Activated T-cell treated with anti-CD3 and anti-CD28 coated beads, Interleukin-2, amount 50 U/mL, for 48 hours (primary cell): ENCODE measurements at regions not wholly inside any gene's neighbourhood (a gene's known extent, or its start where the extent isn't known, plus 50 kb on each side); places are given as distances from the start of the nearest gene placed in this dataset.

Source experiments
- DNase-seq, 2 experiments: peaks; one replicate each; pipeline ENCODE4 v3.0.0-alpha.2; 2020

GRCh38 chrX:15914486-15914885, 59.9 kb upstream of the AP1S2 start:
- DNase-seq: no peak

- DNase-seq: no peak
Measured at GRCh38 chrX:15913146-15913545, 58.5 kb upstream of the AP1S2 start.

DNA sequence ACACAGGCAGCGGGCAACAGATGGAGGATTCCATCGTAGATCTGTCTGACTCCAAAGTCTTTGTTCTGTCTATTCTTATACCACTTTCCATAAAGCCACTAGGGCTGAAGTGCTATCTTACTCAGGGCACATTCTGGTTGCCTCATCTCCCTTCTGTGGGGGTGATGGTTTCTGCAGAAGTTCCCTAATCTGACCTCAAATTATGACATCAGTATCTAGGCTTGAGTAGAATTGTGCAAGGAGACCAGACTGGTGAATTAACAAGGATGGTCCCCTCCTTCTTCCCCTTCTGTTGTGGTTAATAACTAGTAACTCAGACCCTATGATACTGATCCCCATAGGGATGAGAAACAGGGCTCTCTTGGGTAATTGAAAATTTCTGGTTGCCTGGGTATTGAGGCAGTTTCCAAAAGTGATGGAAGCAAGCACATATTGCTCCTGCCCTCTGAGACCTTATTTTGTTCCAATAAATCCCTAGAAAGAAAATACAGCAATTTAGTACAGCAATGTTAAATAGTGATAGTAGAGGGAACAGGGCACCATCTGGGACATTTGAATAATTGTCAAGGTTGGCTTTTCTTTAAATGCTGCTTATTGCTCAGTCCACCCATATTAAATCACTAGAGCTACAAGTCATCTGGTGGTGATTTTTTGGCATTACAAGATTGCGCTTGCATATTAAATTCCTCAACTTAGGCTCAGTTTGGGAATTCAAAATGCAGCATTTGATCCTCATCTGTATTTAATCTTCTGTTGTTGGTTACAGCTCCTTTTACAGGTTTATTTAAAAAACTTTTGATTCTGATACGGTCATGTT, 57.3 kb upstream of the AP1S2 start:
- no peak for DNase-seq

GRCh38 chrX:15909605-15910004, 55.0 kb upstream of the AP1S2 start:
- DNase-seq: no peak

- DNase-seq: no peak
Measured at GRCh38 chrX:15908603-15909290, 54.1 kb upstream of the AP1S2 start.

- no peak for DNase-seq
Measured at GRCh38 chrX:15906041-15906943, 51.7 kb upstream of the AP1S2 start.
